ENCODE measurements at regions not wholly inside any gene's neighbourhood (a gene's known extent, or its start where the extent isn't known, plus 50 kb on each side); places are given as distances from the start of the nearest gene placed in this dataset.

DNA sequence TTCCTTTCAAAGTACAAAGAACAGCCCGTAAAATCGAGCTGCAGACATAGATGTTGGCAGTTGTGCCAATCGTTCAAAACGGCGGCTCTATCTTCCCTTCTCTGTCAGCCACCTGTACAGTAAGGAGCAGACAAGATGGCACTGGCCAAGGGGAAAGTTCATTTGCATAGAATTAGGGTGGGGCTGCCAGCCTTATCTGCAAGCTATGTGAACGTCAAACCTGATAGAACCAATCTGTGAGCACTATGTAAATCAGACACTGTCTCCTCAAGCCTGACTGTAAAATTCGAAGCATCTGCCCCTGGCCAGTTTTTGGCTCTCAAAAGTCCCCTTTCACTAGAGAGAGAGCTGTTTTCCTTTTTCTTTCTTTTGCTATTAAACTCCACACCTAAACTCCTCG is 374.5 kb downstream of the EPM2A start:
- TF ChIP-seq, protein P1, sequence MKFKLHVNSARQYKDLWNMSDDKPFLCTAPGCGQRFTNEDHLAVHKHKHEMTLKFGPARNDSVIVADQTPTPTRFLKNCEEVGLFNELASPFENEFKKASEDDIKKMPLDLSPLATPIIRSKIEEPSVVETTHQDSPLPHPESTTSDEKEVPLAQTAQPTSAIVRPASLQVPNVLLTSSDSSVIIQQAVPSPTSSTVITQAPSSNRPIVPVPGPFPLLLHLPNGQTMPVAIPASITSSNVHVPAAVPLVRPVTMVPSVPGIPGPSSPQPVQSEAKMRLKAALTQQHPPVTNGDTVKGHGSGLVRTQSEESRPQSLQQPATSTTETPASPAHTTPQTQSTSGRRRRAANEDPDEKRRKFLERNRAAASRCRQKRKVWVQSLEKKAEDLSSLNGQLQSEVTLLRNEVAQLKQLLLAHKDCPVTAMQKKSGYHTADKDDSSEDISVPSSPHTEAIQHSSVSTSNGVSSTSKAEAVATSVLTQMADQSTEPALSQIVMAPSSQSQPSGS (CRISPR knock-in tag; IDR thresholded peaks at IDR 0.05; ENCODE audit: borderline replicate concordance, low read depth): no peak
- TF ChIP-seq CTCF (IDR thresholded peaks at IDR 0.05) (no peak), MXD4 (CRISPR knock-in tag; IDR thresholded peaks at IDR 0.05; ENCODE audit: borderline replicate concordance) (no peak), EMX1 (CRISPR knock-in tag; IDR thresholded peaks at IDR 0.05) (no peak), ZNF416 (CRISPR knock-in tag; IDR thresholded peaks at IDR 0.05) (no peak), NFYB (CRISPR knock-in tag; conservative IDR thresholded peaks at IDR 0.05; ENCODE audit: low read depth) (no peak), ZNF423 (CRISPR knock-in tag; IDR thresholded peaks at IDR 0.05) (no peak), ESRRA (CRISPR knock-in tag; IDR thresholded peaks at IDR 0.05; ENCODE audit: borderline replicate concordance) (no peak), KAT7 (CRISPR knock-in tag; IDR thresholded peaks at IDR 0.05; ENCODE audit: borderline replicate concordance) (no peak)
- TF ChIP-seq, protein P2, sequence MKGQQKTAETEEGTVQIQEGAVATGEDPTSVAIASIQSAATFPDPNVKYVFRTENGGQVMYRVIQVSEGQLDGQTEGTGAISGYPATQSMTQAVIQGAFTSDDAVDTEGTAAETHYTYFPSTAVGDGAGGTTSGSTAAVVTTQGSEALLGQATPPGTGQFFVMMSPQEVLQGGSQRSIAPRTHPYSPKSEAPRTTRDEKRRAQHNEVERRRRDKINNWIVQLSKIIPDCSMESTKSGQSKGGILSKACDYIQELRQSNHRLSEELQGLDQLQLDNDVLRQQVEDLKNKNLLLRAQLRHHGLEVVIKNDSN (CRISPR knock-in tag; IDR thresholded peaks at IDR 0.05): no peak

Data from WTC11 (cell line).